HFFc6 (cell line): ENCODE measurements at regions not wholly inside any gene's neighbourhood (a gene's known extent, or its start where the extent isn't known, plus 50 kb on each side); places are given as distances from the start of the nearest gene placed in this dataset.

ENCODE experiments used
- DNase-seq: peaks from one replicate; pipeline ENCODE4 v3.0.0-alpha.2; 2018
- H3K27ac Mint-ChIP-seq: 2 replicates; pipeline ENCODE4 v1.8.0; 2020; ENCODE audit warnings: mild to moderate bottlenecking, mixed read lengths
- H3K27me3 Mint-ChIP-seq: 2 replicates; pipeline ENCODE4 v1.8.0; 2021; ENCODE audit warnings: mild to moderate bottlenecking, moderate library complexity, mixed read lengths; ENCODE audit not compliant: insufficient read depth
- H3K36me3 Mint-ChIP-seq: 2 replicates; pipeline ENCODE4 v1.8.0; 2021; ENCODE audit warnings: low read depth, mixed read lengths
- H3K4me1 Mint-ChIP-seq: 2 replicates; pipeline ENCODE4 v1.8.0; 2020; ENCODE audit warnings: low read depth, mixed read lengths
- H3K4me3 Mint-ChIP-seq: 2 replicates; pipeline ENCODE4 v1.8.0; 2020; ENCODE audit warnings: mild to moderate bottlenecking, moderate library complexity, mixed read lengths
- H3K9me3 Mint-ChIP-seq: 2 replicates; pipeline ENCODE4 v1.8.0; 2020; ENCODE audit warnings: mild to moderate bottlenecking, mixed read lengths
- CTCF ChIP-seq: fragments of 200-600 bp; sonication (generic); IDR thresholded peaks from 2 replicates; pipeline ENCODE4 v1.5.0; 2021; ENCODE audit warnings: antibody characterized with exemption, mild to moderate bottlenecking

GRCh38 chr1:2914702-2915101, 106.6 kb upstream of the ACTRT2 start:
- Mint-ChIP-seq H3K4me1 (no peaks in the 10 kb centered on the region), H3K27ac (no peak overlapping the region), H3K4me3 (no peak overlapping the region), H3K27me3 (peaks cover under 1% of the 10 kb centered on the region; the same call in 1 of the 2 replicates), H3K9me3 (peaks cover 62% of the 10 kb centered on the region), H3K36me3 (peaks cover 19% of the 10 kb centered on the region)
- TF ChIP-seq CTCF: no peak
- DNase-seq: no peak

GRCh38 chr1:2916153-2916552, 105.1 kb upstream of the ACTRT2 start:
- peaks cover 65% of the 10 kb centered on the region for H3K9me3 Mint-ChIP-seq

GRCh38 chr1:2916706-2917105, 104.6 kb upstream of the ACTRT2 start:
- no peak for TF ChIP-seq CTCF
- peaks cover 19% of the 10 kb centered on the region for H3K36me3 Mint-ChIP-seq
- H3K27me3 Mint-ChIP-seq: peaks cover 3% of the 10 kb centered on the region; the same call in 1 of the 2 replicates
- no peak overlapping the region for H3K27ac Mint-ChIP-seq
- H3K4me1 Mint-ChIP-seq: no peaks in the 10 kb centered on the region
- no peak overlapping the region for H3K4me3 Mint-ChIP-seq
- peaks cover 64% of the 10 kb centered on the region for H3K9me3 Mint-ChIP-seq
- DNase-seq: no peak

More at GRCh38 chr1:2916153-2916552, 105.1 kb upstream of the ACTRT2 start:
- no peak for TF ChIP-seq CTCF
- H3K36me3 Mint-ChIP-seq: peaks cover 19% of the 10 kb centered on the region
- H3K4me1 Mint-ChIP-seq: no peaks in the 10 kb centered on the region
- no peak overlapping the region for H3K4me3 Mint-ChIP-seq
- no peak for DNase-seq
- peaks cover 3% of the 10 kb centered on the region; the same call in 1 of the 2 replicates for H3K27me3 Mint-ChIP-seq
- no peak overlapping the region for H3K27ac Mint-ChIP-seq

- H3K4me1 Mint-ChIP-seq: no peaks in the 10 kb centered on the region
- H3K4me3 Mint-ChIP-seq: no peak overlapping the region
- H3K27ac Mint-ChIP-seq: no peak overlapping the region
- peaks cover 3% of the 10 kb centered on the region; the same call in 1 of the 2 replicates for H3K27me3 Mint-ChIP-seq
- H3K36me3 Mint-ChIP-seq: peaks cover 19% of the 10 kb centered on the region
- H3K9me3 Mint-ChIP-seq: peaks cover 61% of the 10 kb centered on the region
- DNase-seq: no peak
- TF ChIP-seq CTCF: no peak
These were observed 104.0 kb upstream of the ACTRT2 start for GRCh38 chr1:2917284-2917683.

GRCh38 chr1:2918441-2918840, 102.8 kb upstream of the ACTRT2 start:
- Mint-ChIP-seq H3K4me3 (no peak overlapping the region), H3K27me3 (peaks cover 3% of the 10 kb centered on the region; the same call in 1 of the 2 replicates), H3K36me3 (peaks cover 19% of the 10 kb centered on the region), H3K9me3 (peaks cover 66% of the 10 kb centered on the region), H3K27ac (no peak overlapping the region), H3K4me1 (no peaks in the 10 kb centered on the region)
- DNase-seq: no peak
- TF ChIP-seq CTCF: no peak

- no peak overlapping the region for H3K27ac Mint-ChIP-seq
- H3K27me3 Mint-ChIP-seq: peaks cover 3% of the 10 kb centered on the region; the same call in 1 of the 2 replicates
- peaks cover 69% of the 10 kb centered on the region for H3K9me3 Mint-ChIP-seq
- H3K4me1 Mint-ChIP-seq: no peaks in the 10 kb centered on the region
- H3K4me3 Mint-ChIP-seq: no peak overlapping the region
- DNase-seq: no peak
- TF ChIP-seq CTCF: no peak
- H3K36me3 Mint-ChIP-seq: peaks cover 19% of the 10 kb centered on the region
These were observed 101.4 kb upstream of the ACTRT2 start for GRCh38 chr1:2919841-2920240.
